ENCODE measurements at regions not wholly inside any gene's neighbourhood (a gene's known extent, or its start where the extent isn't known, plus 50 kb on each side); places are given as distances from the start of the nearest gene placed in this dataset.

- ATAC-seq (no peak), DNase-seq (ENCODE audit: low spot score) (no peak)
- Mint-ChIP-seq H3K36me3 (ENCODE audit: low read depth) (peaks cover 21% of the 10 kb centered on the region), H3K27ac (no peak overlapping the region), H3K27me3 (ENCODE audit: insufficient read depth, low read depth, poor library complexity) (no peaks in the 10 kb centered on the region), H3K4me3 (no peak overlapping the region), H3K9me3 (peaks cover 31% of the 10 kb centered on the region), H3K4me1 (no peaks in the 10 kb centered on the region)
- Histone ChIP-seq H2AFZ (no peak overlapping the region), H3K4me1 (ENCODE audit: insufficient read depth) (no peaks in the 10 kb centered on the region), H3K79me2 (replicated peaks; ENCODE audit: insufficient read depth) (no peaks in the 10 kb centered on the region), H3K36me3 (ENCODE audit: insufficient read depth) (no peaks in the 10 kb centered on the region; the same call in 1 of the 2 replicates), H4K20me1 (replicated peaks; ENCODE audit: insufficient read depth) (no peaks in the 10 kb centered on the region), H3F3A (replicated peaks; ENCODE audit: low read depth) (no peaks in the 10 kb centered on the region), H3K4me3 (no peak overlapping the region), H3K9me2 (ENCODE audit: insufficient read depth) (peaks cover 15% of the 10 kb centered on the region; the same call in 1 of the 2 replicates), H3K27me3 (ENCODE audit: insufficient read depth) (no peaks in the 10 kb centered on the region), H3K4me2 (no peak overlapping the region), H3K27ac (ENCODE audit: low read depth) (no peak overlapping the region)
- TF ChIP-seq REST (IDR thresholded peaks at IDR 0.05; ENCODE audit: unreplicated experiment) (no peak), NANOG (IDR thresholded peaks at IDR 0.05; ENCODE audit: borderline replicate concordance) (no peak), STAT1 (IDR thresholded peaks at IDR 0.05; ENCODE audit: unreplicated experiment) (no peak), ZNF462 (CRISPR knock-in tag; IDR thresholded peaks at IDR 0.05) (no peak), ETS1 (IDR thresholded peaks at IDR 0.05) (no peak), POLR2AphosphoS5 (IDR thresholded peaks at IDR 0.05; ENCODE audit: low read depth) (no peak), ZNF114 (CRISPR knock-in tag; IDR thresholded peaks at IDR 0.05) (no peak), CTCF (conservative IDR thresholded peaks at IDR 0.05; ENCODE audit: low read depth in 2 of 2) (no peak), ZNF331 (CRISPR knock-in tag; IDR thresholded peaks at IDR 0.05; ENCODE audit: low read depth) (no peak), CREB1 (CRISPR knock-in tag; IDR thresholded peaks at IDR 0.05; ENCODE audit: low read depth) (no peak), EZH2phosphoT487 (IDR thresholded peaks at IDR 0.05; ENCODE audit: unreplicated experiment) (no peak), EZH2 (IDR thresholded peaks at IDR 0.05; ENCODE audit: low read depth, unreplicated experiment) (no peak), JUNB (IDR thresholded peaks at IDR 0.05; ENCODE audit: unreplicated experiment) (no peak)
Observed at GRCh38 chr3:111368056-111368455, 173.9 kb upstream of the CD96 start.
